NCI-H2171 (cell line): ENCODE measurements at regions not wholly inside any gene's neighbourhood (a gene's known extent, or its start where the extent isn't known, plus 50 kb on each side); places are given as distances from the start of the nearest gene placed in this dataset.
"Not testable (repeated sequence)": the region's sequence is repeated elsewhere in the genome, so short reads cannot be mapped to it uniquely, and the experiment has no call there.

ENCODE experiments used
- DNase-seq: peaks from one replicate; lab custom pipeline; 2025; lab: John Stamatoyannopoulos, UW

- no peak for DNase-seq
Measured at GRCh38 chr5:6108981-6109825, 269.1 kb downstream of the MED10 start.

DNA sequence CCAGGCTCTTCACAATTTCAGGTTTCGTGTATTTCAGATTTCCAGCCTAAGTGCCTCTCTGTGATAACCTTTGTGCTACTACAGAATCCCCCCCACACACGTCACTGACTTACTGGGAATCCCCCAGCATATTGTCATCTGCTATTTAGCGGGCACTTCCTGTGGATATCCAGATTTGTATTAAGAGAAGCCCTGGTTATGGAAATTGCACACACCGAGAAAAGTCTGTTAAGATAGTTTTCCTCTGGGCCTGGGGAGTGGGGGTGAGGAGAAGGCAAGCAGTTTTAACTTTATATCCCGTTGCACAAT is 269.9 kb downstream of the MED10 start:
- DNase-seq = no peak

- no peak for DNase-seq
Measured at GRCh38 chr5:6107675-6108539, 270.4 kb downstream of the MED10 start.

DNA sequence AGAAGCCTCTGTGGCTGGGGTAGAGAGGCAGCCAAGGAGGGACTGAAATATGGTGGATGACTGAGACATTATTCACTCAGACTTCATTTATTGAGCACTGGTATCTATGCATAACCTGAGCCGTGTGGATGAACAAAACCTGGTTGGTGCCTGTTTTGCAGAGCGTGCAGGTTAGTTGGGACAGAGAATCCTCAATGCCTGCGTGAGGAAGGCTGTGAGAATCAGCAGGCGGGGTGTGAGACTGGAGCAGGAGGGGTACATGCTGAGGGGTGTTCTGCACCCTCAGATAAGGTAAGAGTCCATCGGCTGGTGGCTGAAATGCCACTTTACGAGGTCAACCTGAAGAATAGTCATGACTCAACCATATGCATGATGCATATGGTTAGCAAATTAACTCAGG is 271.6 kb downstream of the MED10 start:
- DNase-seq = no peak

GRCh38 chr5:6105320-6105719 is 273.0 kb downstream of the MED10 start:
- DNase-seq = no peak

GRCh38 chr5:6096101-6096500 is 282.2 kb downstream of the MED10 start:
- no peak for DNase-seq

DNA sequence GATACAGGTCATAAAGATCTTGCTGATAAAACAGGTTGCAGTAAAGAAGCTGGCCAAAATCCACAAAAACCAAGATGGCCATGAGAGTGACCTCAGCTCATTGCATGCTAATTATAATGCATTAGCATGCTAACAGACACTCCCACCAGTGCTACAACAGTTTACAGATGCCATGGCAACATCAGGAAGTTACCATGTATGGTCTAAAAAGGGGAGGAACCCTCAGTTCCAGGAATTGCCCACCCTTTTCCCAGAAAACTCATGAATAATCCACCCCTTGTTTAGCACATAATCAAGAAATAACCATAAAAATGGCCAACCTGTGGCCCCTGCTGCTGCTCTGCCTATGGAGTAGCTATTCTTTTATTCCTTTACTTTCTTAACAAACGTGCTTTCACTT is 284.2 kb downstream of the MED10 start:
- not testable (repeated sequence) for DNase-seq

DNA sequence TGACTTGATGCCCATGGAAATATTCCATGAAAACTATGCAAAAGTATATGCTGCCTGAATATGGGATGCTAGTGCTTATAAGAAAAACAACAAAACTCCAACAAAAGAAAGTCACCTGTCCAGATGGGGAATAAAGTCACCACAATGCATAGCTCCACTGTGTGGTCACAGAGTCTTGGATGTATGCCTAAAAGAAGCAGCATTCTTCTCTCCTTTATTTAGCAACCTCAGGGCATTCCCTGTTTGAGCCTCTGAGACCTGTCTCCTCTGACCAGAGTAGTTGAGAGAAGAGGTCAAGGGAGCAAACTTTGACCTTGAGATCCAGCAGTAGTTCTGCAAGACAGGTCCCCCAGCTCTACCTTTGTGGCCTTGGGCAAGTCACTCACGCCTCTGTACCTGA is 287.5 kb downstream of the MED10 start:
- DNase-seq = no peak

DNA sequence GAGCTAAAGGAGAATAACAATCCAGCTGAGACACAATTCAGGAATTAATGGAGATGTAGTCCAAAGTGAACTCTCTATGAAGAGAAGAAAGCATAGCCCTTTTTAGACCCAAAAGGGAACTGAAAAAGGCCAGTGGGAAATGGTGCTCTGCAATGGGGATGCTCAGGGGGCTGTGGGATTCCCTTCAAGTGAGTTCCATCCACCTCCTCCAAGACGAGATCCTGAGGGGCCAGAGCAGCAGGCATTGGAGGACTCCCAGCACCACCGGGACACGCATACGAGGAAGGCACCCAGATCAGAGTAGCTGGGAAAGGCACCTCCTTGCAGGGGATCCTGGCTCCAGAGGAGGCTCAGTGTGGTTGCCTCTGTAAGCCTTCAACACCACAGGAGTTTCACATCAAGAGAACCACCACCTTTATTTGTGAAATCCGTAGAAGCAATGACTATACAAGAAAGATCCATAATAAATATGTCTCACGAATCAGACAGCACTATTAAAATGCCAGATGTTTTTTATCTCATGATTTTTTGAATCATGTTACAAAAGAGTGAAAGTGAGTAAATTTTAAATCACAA is 288.2 kb downstream of the MED10 start:
- no peak for DNase-seq

- DNase-seq = no peak
Measured at GRCh38 chr5:6088706-6089105, 289.6 kb downstream of the MED10 start.

DNA sequence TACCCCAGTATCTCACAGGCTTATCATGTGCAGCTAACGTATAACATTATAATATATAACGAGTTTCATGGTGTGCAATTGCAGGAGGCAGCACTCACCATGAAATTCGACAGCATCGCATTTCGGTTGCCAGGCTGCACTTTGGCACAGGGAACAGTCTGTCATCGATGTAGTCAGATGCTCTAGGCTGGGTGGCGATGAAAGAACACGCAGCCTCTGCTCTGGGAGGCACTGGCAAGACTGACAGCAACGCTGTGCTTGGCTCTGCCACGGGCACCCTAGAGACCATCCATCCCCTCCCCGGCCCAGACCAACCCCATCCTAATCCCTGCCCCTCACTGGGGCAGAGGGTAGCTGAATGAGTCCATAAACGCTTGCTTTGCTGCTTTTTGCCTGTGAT is 290.8 kb downstream of the MED10 start:
- DNase-seq = no peak

DNA sequence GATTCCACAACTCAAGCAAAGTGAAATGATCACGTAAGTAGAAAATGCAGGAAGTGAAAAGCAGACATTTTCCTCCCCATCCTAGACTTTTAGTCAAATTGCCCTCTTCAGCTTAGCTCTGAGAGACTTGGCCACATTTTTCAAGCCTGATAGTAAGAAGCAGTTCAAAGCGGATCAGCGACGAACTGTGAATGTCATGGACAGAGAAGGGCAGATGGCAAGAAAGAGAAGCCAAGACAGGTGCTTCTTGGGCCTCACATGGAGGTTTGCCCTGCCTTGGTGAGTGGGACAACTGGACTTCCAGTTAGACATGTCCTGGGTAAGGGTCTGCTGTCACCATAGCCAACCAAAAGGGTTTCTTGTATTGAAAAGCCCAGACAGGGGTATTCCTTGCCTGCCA is 291.5 kb downstream of the MED10 start:
- DNase-seq = no peak

- no peak for DNase-seq
Measured at GRCh38 chr5:6085341-6085860, 292.9 kb downstream of the MED10 start.

- DNase-seq = no peak
Measured at GRCh38 chr5:6084836-6085235, 293.5 kb downstream of the MED10 start.

GRCh38 chr5:6084376-6084775 is 294.0 kb downstream of the MED10 start:
- DNase-seq = no peak

- DNase-seq = no peak
Measured at GRCh38 chr5:6083311-6083978, 294.9 kb downstream of the MED10 start.

DNA sequence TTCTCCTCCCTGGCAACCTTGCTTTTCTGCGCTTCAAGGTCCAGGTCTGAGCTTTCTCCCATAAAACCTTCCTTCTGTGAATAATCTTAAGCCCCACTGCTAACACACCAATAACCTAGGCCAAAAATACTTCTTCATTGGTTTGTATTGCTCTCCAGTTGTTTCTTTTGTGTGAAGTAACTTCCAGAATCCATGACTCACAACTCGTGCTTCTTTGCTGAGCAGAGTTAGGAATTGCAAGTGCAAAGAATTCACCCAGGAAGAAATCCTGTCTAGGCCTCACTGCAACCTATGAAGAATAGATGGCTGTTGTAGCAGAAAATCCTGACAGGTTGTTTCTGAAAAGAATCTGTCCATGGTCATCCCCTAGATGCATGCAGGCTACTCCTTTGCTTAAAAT is 295.7 kb downstream of the MED10 start:
- DNase-seq = no peak

DNA sequence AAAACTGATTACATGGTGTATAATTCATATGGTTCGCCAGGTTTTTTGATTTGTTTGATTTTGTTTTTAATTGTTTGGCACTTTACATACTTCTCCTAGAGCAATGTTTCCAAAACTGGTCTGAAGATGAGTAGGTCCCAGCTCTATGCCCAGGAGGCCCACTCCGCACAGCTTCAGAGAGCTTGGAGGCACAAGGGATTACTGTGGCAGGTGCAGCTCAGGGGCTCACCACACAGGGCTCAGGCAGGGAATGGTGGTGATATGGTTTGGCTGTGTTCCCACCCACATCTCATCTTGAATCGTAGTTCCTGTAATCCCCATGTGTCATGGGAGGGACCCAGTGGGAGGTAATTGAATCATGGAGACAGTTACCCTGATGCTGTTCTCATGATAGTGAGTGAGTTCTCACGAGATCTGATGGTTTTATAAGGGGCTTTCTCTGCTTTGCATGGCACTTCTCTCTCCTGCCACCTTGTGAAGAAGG is 296.6 kb downstream of the MED10 start:
- DNase-seq = no peak

DNA sequence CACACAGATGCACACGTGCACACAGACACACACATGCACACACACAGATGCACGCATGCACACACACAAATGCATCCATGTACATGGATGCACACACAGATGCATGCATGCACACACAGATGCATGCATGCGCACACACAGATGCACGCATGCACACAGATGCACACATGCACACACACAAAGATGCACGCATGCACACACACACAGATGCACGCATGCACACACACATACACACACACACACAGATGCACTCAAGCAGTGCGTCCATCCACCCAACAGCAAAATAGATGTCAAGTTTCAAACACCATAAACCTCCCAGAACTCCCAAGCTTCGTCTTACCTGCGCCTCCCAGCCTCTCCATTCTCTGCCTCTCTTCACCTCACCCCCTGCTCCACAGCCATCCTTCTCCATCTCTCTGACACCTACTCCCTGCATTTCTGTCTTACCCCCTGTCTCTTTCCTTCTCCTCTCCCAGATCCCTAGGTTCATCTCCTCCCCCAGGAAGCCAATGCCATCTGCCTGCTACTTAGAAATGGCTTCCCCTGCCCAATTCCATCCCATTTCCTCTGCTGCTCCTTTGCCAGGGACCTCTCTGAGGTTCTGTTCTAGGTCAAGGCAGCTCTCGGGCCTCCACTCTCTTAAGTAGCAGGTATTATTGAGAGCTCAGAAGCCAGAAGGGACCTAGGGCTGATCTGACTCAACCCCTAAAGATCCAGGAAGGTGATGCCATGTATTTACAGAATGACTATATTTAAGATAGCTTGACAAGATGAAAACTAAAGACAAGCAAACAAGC is 297.2 kb downstream of the MED10 start:
- no peak for DNase-seq

DNA sequence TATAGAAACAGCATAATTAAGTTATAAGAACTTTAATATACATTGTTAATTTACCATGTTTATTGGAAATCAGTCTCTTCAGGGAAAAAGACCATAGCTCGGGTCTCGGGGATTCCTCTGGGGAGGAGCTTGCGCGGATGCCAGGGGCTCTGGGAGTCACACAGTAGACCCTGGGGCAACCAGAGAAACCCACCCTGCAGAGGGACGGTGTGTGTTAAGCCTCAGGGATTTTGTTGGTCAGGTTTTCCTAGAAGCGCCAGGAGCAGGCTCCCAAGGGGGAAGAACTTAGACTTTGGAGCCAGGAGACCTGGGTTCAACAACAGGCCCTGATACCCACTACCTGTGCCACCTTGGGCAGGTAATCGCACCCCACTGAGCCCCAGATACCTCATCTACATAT is 297.9 kb downstream of the MED10 start:
- no peak for DNase-seq

- no peak for DNase-seq
Measured at GRCh38 chr5:6078881-6079280, 299.5 kb downstream of the MED10 start.
